ENCODE measurements at regions not wholly inside any gene's neighbourhood (a gene's known extent, or its start where the extent isn't known, plus 50 kb on each side); places are given as distances from the start of the nearest gene placed in this dataset.

DNA sequence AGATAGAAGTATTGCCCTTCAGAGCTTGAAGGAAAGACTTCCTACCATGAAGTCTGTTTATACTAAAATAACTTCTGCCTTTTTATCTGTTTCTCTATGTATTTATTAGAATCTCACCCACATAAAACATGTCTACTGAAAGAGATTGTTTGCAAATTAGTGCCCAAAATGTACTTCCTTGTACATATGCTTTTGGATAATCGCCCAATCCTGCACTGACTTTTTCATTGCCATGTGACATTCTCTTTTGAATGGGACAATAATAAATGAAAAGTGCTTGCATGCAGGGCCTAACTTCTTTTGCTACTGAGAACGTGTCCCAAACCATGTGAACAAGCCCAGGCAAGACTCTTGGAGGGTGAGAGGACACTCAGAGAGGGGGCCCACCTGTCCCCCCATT lies 711.6 kb upstream of the ADAMTS5 start:
- H3K4me2 ChIP-seq (ENCODE audit: insufficient read depth, low read length) = no peak overlapping the region
- 0% methylated on average over 2 of the region's 2 CpGs for WGBS (ENCODE audit: insufficient coverage, low coverage, missing lambda C conversion rate)
- no peak overlapping the region for H3K9ac ChIP-seq (ENCODE audit: insufficient read depth in 1 of 2, low read depth in 2 of 2, low read length in 2 of 2)
- TF ChIP-seq, protein P1, sequence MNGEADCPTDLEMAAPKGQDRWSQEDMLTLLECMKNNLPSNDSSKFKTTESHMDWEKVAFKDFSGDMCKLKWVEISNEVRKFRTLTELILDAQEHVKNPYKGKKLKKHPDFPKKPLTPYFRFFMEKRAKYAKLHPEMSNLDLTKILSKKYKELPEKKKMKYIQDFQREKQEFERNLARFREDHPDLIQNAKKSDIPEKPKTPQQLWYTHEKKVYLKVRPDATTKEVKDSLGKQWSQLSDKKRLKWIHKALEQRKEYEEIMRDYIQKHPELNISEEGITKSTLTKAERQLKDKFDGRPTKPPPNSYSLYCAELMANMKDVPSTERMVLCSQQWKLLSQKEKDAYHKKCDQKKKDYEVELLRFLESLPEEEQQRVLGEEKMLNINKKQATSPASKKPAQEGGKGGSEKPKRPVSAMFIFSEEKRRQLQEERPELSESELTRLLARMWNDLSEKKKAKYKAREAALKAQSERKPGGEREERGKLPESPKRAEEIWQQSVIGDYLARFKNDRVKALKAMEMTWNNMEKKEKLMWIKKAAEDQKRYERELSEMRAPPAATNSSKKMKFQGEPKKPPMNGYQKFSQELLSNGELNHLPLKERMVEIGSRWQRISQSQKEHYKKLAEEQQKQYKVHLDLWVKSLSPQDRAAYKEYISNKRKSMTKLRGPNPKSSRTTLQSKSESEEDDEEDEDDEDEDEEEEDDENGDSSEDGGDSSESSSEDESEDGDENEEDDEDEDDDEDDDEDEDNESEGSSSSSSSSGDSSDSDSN (IDR thresholded peaks at IDR 0.05; ENCODE audit: borderline replicate concordance in 1 of 2, low read depth in 2 of 2, low read length in 2 of 2) = no peak
- no peak for TF ChIP-seq CREBBP (IDR thresholded peaks at IDR 0.05; ENCODE audit: low read depth, low read length)
- TF ChIP-seq ETV1 (tag; conservative IDR thresholded peaks at IDR 0.05; ENCODE audit: low read depth) = no peak
- TF ChIP-seq ILK (tag; IDR thresholded peaks at IDR 0.05; ENCODE audit: borderline replicate concordance, low read depth) = no peak
- no peak for TF ChIP-seq SRF (CRISPR knock-in tag; IDR thresholded peaks at IDR 0.05)
- no peak for TF ChIP-seq CREB5 (CRISPR knock-in tag; IDR thresholded peaks at IDR 0.05)
- TF ChIP-seq HES1 (IDR thresholded peaks at IDR 0.05; ENCODE audit: low read depth) = no peak
- TF ChIP-seq, protein P2, sequence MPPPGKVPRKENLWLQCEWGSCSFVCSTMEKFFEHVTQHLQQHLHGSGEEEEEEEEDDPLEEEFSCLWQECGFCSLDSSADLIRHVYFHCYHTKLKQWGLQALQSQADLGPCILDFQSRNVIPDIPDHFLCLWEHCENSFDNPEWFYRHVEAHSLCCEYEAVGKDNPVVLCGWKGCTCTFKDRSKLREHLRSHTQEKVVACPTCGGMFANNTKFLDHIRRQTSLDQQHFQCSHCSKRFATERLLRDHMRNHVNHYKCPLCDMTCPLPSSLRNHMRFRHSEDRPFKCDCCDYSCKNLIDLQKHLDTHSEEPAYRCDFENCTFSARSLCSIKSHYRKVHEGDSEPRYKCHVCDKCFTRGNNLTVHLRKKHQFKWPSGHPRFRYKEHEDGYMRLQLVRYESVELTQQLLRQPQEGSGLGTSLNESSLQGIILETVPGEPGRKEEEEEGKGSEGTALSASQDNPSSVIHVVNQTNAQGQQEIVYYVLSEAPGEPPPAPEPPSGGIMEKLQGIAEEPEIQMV (tag; conservative IDR thresholded peaks at IDR 0.05; ENCODE audit: low read depth) = no peak
- TF ChIP-seq FOXP1 (CRISPR knock-in tag; IDR thresholded peaks at IDR 0.05) = no peak
- no peak for TF ChIP-seq CBX5 (IDR thresholded peaks at IDR 0.05; ENCODE audit: borderline replicate concordance, low read depth)
- no peak for TF ChIP-seq RBBP5 (IDR thresholded peaks at IDR 0.05; ENCODE audit: borderline replicate concordance, insufficient read depth, low read length, poor library complexity, severe bottlenecking)
- TF ChIP-seq SMAD4 (CRISPR knock-in tag; conservative IDR thresholded peaks at IDR 0.05) = no peak
- TF ChIP-seq CHD1 (IDR thresholded peaks at IDR 0.05; ENCODE audit: low read length) = no peak
- no peak for TF ChIP-seq HDAC3 (IDR thresholded peaks at IDR 0.05; ENCODE audit: borderline replicate concordance, partially characterized antibody)
- no peaks in the 10 kb centered on the region for H3K9me1 ChIP-seq (ENCODE audit: control insufficient read depth, insufficient read depth, low read length)
- H3K4me3 ChIP-seq = no peak overlapping the region
- CTCF ChIA-PET (ENCODE audit: low intra/inter-chr PET ratio) = no interaction called here
- no peak overlapping the region for H3K27ac ChIP-seq (ENCODE audit: extremely low read depth, low read depth, low read length)
- no peak overlapping the region for H2AFZ ChIP-seq (ENCODE audit: low read depth, low read length)
- POLR2A ChIA-PET = interaction anchor here (0.5 kb wide), 1 partner anchor 163 kb away, joined by 3 read pairs; no protein-coding TSS in a partner anchor
- H3K27me3 ChIP-seq (ENCODE audit: control insufficient read depth in 2 of 2, insufficient read depth in 2 of 2, low read length in 2 of 2) = no peaks in the 10 kb centered on the region
- H3K79me2 ChIP-seq (ENCODE audit: control insufficient read depth, insufficient read depth, low read length) = no peaks in the 10 kb centered on the region
- no peak for ATAC-seq
- H3K36me3 ChIP-seq (ENCODE audit: control insufficient read depth, insufficient read depth, low read length) = no peaks in the 10 kb centered on the region
- no TSS peak for BruUV-seq (replicated peaks)
- FAIRE-seq = no peak
- H4K20me1 ChIP-seq (replicated peaks; ENCODE audit: control insufficient read depth, insufficient read depth, low read length) = no peaks in the 10 kb centered on the region
- H3K9me3 ChIP-seq (replicated peaks; ENCODE audit: control insufficient read depth, insufficient read depth, low read depth, low read length) = no peaks in the 10 kb centered on the region; the same call in none of the 2 replicates
- DNase-seq (ENCODE audit: extremely low read depth in 1 of 4, low spot score in 3 of 4) = no peak
- no peaks in the 10 kb centered on the region for H3K4me1 ChIP-seq (replicated peaks in 1 of 2; ENCODE audit: control insufficient read depth in 2 of 2, insufficient read depth in 2 of 2, low read length in 2 of 2)
- in situ Hi-C loops (cut with MboI) (no loop called here), intact Hi-C loops (cut with micrococcal nuclease) (no loop called here)
